Activated CD4-positive, alpha-beta T cell treated with anti-CD3 and anti-CD28 coated beads, Interleukin-2, amount 10 ng/mL, durations not matched to agents 24 days and 14 days (primary cell): ENCODE measurements at regions not wholly inside any gene's neighbourhood (a gene's known extent, or its start where the extent isn't known, plus 50 kb on each side); places are given as distances from the start of the nearest gene placed in this dataset.
"Not testable (repeated sequence)": the region's sequence is repeated elsewhere in the genome, so short reads cannot be mapped to it uniquely, and the experiment has no call there.

Source experiments
- DNase-seq: peaks from one replicate; pipeline ENCODE4 v3.0.0; 2022
- H3K27ac Mint-ChIP-seq: one replicate; pipeline ENCODE4 v1.8.0; 2022; ENCODE audit warnings: mild to moderate bottlenecking, mixed read lengths
- H3K27me3 Mint-ChIP-seq: one replicate; pipeline ENCODE4 v1.8.0; 2022; ENCODE audit warnings: mixed read lengths
- H3K36me3 Mint-ChIP-seq: one replicate; pipeline ENCODE4 v1.8.0; 2022; ENCODE audit warnings: low read depth, mild to moderate bottlenecking, mixed read lengths
- H3K4me1 Mint-ChIP-seq: one replicate; pipeline ENCODE4 v1.8.0; 2021; ENCODE audit warnings: mixed read lengths
- H3K4me3 Mint-ChIP-seq: one replicate; pipeline ENCODE4 v1.8.0; 2022; ENCODE audit warnings: mild to moderate bottlenecking, moderate library complexity, mixed read lengths
- H3K9me3 Mint-ChIP-seq: one replicate; pipeline ENCODE4 v1.8.0; 2021; ENCODE audit warnings: mixed read lengths
- intact Hi-C: fragments of 100-400 bp; cut with micrococcal nuclease; formaldehyde crosslinking; loops from one replicate; pipeline ENCODE4 v1.15.1; 2023

- not testable (repeated sequence) for H3K4me3 Mint-ChIP-seq, H3K4me1 Mint-ChIP-seq
Measured at GRCh38 chr7:26424319-26424718, 132.7 kb downstream of the SNX10 start.

GRCh38 chr7:26425655-26426054 is 134.0 kb downstream of the SNX10 start:
- Mint-ChIP-seq H3K36me3 (no peaks in the 10 kb centered on the region), H3K27me3 (peaks cover 11% of the 10 kb centered on the region), H3K9me3 (no peaks in the 10 kb centered on the region), H3K4me1 (no peaks in the 10 kb centered on the region), H3K27ac (no peak overlapping the region), H3K4me3 (no peak overlapping the region)
- intact Hi-C loops: no loop called here
- DNase-seq: no peak

More at GRCh38 chr7:26424319-26424718, 132.7 kb downstream of the SNX10 start:
- H3K36me3 Mint-ChIP-seq, H3K27ac Mint-ChIP-seq, intact Hi-C loops, DNase-seq, H3K9me3 Mint-ChIP-seq: not testable (repeated sequence)
- peaks cover 11% of the 10 kb centered on the region for H3K27me3 Mint-ChIP-seq

- no peak for DNase-seq
- no peaks in the 10 kb centered on the region for H3K36me3 Mint-ChIP-seq
- H3K4me1 Mint-ChIP-seq: no peaks in the 10 kb centered on the region
Measured at GRCh38 chr7:26426096-26426495, 134.4 kb downstream of the SNX10 start.

GRCh38 chr7:26428571-26428970 is 136.9 kb downstream of the SNX10 start:
- Mint-ChIP-seq H3K9me3 (no peaks in the 10 kb centered on the region), H3K4me3 (no peak overlapping the region), H3K4me1 (no peaks in the 10 kb centered on the region), H3K36me3 (no peaks in the 10 kb centered on the region), H3K27ac (no peak overlapping the region), H3K27me3 (peaks cover 11% of the 10 kb centered on the region)
- intact Hi-C loops: no loop called here
- DNase-seq: no peak

More at GRCh38 chr7:26426096-26426495, 134.4 kb downstream of the SNX10 start:
- no peak overlapping the region for H3K27ac Mint-ChIP-seq
- intact Hi-C loops: no loop called here
- peaks cover 7% of the 10 kb centered on the region for H3K27me3 Mint-ChIP-seq
- no peaks in the 10 kb centered on the region for H3K9me3 Mint-ChIP-seq
- H3K4me3 Mint-ChIP-seq: no peak overlapping the region

GRCh38 chr7:26429168-26429567 is 137.5 kb downstream of the SNX10 start:
- H3K36me3 Mint-ChIP-seq: no peaks in the 10 kb centered on the region
- DNase-seq: no peak
- no peak overlapping the region for H3K27ac Mint-ChIP-seq
- H3K27me3 Mint-ChIP-seq: peaks cover 16% of the 10 kb centered on the region
- H3K4me1 Mint-ChIP-seq: no peaks in the 10 kb centered on the region
- no peak overlapping the region for H3K4me3 Mint-ChIP-seq
- no peaks in the 10 kb centered on the region for H3K9me3 Mint-ChIP-seq
- intact Hi-C loops: no loop called here

- Mint-ChIP-seq H3K27me3 (peaks cover 30% of the 10 kb centered on the region), H3K4me3 (no peak overlapping the region), H3K36me3 (no peaks in the 10 kb centered on the region)
Measured at GRCh38 chr7:26434974-26435373, 143.3 kb downstream of the SNX10 start.

GRCh38 chr7:26437003-26437532 is 145.4 kb downstream of the SNX10 start:
- intact Hi-C loops: no loop called here
- Mint-ChIP-seq H3K4me1 (no peaks in the 10 kb centered on the region), H3K27ac (no peak overlapping the region), H3K4me3 (no peak overlapping the region), H3K27me3 (peaks cover 29% of the 10 kb centered on the region), H3K9me3 (no peaks in the 10 kb centered on the region), H3K36me3 (no peaks in the 10 kb centered on the region)
- no peak for DNase-seq

More at GRCh38 chr7:26434974-26435373, 143.3 kb downstream of the SNX10 start:
- no peak for DNase-seq
- Mint-ChIP-seq H3K27ac (no peak overlapping the region), H3K9me3 (no peaks in the 10 kb centered on the region), H3K4me1 (no peaks in the 10 kb centered on the region)
- intact Hi-C loops: no loop called here

GRCh38 chr7:26438078-26438477 is 146.4 kb downstream of the SNX10 start:
- no peak for DNase-seq
- H3K27me3 Mint-ChIP-seq: peaks cover 25% of the 10 kb centered on the region
- H3K27ac Mint-ChIP-seq: no peak overlapping the region
- intact Hi-C loops: no loop called here
- no peaks in the 10 kb centered on the region for H3K4me1 Mint-ChIP-seq
- H3K4me3 Mint-ChIP-seq: no peak overlapping the region
- H3K9me3 Mint-ChIP-seq: no peaks in the 10 kb centered on the region
- H3K36me3 Mint-ChIP-seq: no peaks in the 10 kb centered on the region

- DNase-seq: no peak
- Mint-ChIP-seq H3K27ac (no peak overlapping the region), H3K4me1 (no peaks in the 10 kb centered on the region), H3K27me3 (peaks cover 16% of the 10 kb centered on the region), H3K36me3 (no peaks in the 10 kb centered on the region), H3K4me3 (no peak overlapping the region), H3K9me3 (no peaks in the 10 kb centered on the region)
- intact Hi-C loops: no loop called here
Measured at GRCh38 chr7:26439521-26440232, 148.0 kb downstream of the SNX10 start.

GRCh38 chr7:26440233-26441001 is 148.8 kb downstream of the SNX10 start:
- H3K27me3 Mint-ChIP-seq: peaks cover 12% of the 10 kb centered on the region
- no peaks in the 10 kb centered on the region for H3K4me1 Mint-ChIP-seq
- H3K27ac Mint-ChIP-seq: no peak overlapping the region
- intact Hi-C loops: no loop called here
- no peak overlapping the region for H3K4me3 Mint-ChIP-seq
- no peaks in the 10 kb centered on the region for H3K9me3 Mint-ChIP-seq
- DNase-seq: no peak
- no peaks in the 10 kb centered on the region for H3K36me3 Mint-ChIP-seq

GRCh38 chr7:26441002-26441521 is 149.4 kb downstream of the SNX10 start:
- H3K9me3 Mint-ChIP-seq: no peaks in the 10 kb centered on the region
- H3K27ac Mint-ChIP-seq: no peak overlapping the region
- no peaks in the 10 kb centered on the region for H3K36me3 Mint-ChIP-seq
- H3K4me3 Mint-ChIP-seq: no peak overlapping the region
- DNase-seq: no peak
- intact Hi-C loops: no loop called here
- peaks cover 7% of the 10 kb centered on the region for H3K27me3 Mint-ChIP-seq
- no peaks in the 10 kb centered on the region for H3K4me1 Mint-ChIP-seq

- no peak for DNase-seq
- no peaks in the 10 kb centered on the region for H3K9me3 Mint-ChIP-seq
- no peaks in the 10 kb centered on the region for H3K4me1 Mint-ChIP-seq
- H3K27ac Mint-ChIP-seq: no peak overlapping the region
- peaks cover 11% of the 10 kb centered on the region for H3K27me3 Mint-ChIP-seq
- H3K36me3 Mint-ChIP-seq: no peaks in the 10 kb centered on the region
- intact Hi-C loops: no loop called here
- no peak overlapping the region for H3K4me3 Mint-ChIP-seq
Measured at GRCh38 chr7:26441611-26442277, 150.1 kb downstream of the SNX10 start.

GRCh38 chr7:26443006-26443405 is 151.3 kb downstream of the SNX10 start:
- no peak for DNase-seq
- Mint-ChIP-seq H3K4me3 (no peak overlapping the region), H3K36me3 (no peaks in the 10 kb centered on the region), H3K27ac (no peak overlapping the region), H3K27me3 (peaks cover 8% of the 10 kb centered on the region), H3K4me1 (no peaks in the 10 kb centered on the region), H3K9me3 (no peaks in the 10 kb centered on the region)
- intact Hi-C loops: no loop called here

- Mint-ChIP-seq H3K4me3 (no peak overlapping the region), H3K27me3 (peaks cover 11% of the 10 kb centered on the region), H3K36me3 (no peaks in the 10 kb centered on the region), H3K9me3 (no peaks in the 10 kb centered on the region), H3K4me1 (no peaks in the 10 kb centered on the region), H3K27ac (no peak overlapping the region)
- DNase-seq: no peak
- intact Hi-C loops: no loop called here
Measured at GRCh38 chr7:26443751-26444150, 152.1 kb downstream of the SNX10 start.
